ENCODE measurements at regions not wholly inside any gene's neighbourhood (a gene's known extent, or its start where the extent isn't known, plus 50 kb on each side); places are given as distances from the start of the nearest gene placed in this dataset.

DNA sequence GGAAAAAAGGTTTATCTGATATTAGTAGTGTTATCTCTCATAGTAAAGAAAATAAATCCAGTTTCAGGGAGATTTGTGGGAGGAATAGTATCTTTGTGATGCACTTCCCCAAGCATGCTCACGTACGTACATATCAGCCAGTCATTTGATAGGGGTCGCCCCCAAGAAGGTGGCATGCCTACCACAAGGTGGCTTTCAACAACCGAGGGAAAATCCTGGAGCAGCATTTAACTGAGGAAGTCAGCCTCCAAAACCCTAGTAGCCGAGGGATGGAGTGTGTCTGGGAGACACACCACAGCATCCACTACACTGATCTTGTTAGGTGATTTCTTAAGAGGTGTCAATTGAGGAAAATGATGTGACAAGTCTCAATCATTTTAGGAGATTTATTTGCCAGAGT, 623.9 kb downstream of the NYAP2 start:
- intact Hi-C loops (cut with DNase I): no loop called here
- DNase-seq: no peak

DNA sequence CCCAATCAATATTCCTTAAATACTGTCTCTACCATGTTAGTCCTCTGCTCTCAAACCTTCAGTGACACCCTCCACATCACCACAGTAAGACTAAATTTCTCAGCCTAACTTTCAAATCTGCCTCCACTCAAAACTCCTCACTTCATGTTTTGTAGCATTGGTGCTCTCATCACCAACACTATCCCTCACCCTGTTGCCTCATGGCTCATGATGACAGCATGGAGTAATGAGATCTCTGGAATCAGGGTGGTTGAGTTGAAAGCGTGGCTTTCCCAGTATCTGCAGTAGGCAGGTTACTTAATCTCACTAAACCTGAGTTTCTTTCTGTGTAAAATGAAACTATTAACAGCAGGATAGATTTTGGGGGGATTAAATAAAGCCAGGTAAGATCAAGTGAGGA, 621.4 kb downstream of the NYAP2 start:
- no peak for DNase-seq

GRCh38 chr2:226020176-226020575, 620.7 kb downstream of the NYAP2 start:
- intact Hi-C loops (cut with DNase I): no loop called here
- no peak for DNase-seq

More for the DNA sequence above, 621.4 kb downstream of the NYAP2 start:
- intact Hi-C loops (cut with DNase I): no loop called here

- DNase-seq: no peak
- intact Hi-C loops (cut with DNase I): no loop called here
Observed at GRCh38 chr2:226018641-226019040, 619.1 kb downstream of the NYAP2 start.

- intact Hi-C loops (cut with DNase I): no loop called here
- DNase-seq: no peak
Observed at GRCh38 chr2:226017537-226017936, 618.0 kb downstream of the NYAP2 start.

DNA sequence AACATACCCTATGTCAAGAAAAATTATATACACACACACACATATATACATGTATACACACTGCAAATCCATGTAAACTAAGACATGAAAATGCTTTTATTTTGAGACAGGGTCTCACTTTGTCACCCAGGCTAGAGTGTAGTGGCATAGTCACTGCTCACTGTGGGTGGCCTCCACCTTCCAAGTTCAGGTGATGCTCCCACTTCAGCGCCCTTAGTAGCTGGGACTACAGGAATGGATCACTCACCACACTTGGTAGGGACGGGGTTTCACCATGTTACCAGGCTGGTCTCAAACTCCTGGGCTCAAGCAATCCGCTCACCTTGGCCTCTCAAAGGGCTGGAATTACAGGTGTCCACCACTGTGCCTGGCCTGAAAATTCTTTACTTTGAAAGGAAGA, 617.6 kb downstream of the NYAP2 start:
- intact Hi-C loops (cut with DNase I): no loop called here
- DNase-seq: no peak

DNA sequence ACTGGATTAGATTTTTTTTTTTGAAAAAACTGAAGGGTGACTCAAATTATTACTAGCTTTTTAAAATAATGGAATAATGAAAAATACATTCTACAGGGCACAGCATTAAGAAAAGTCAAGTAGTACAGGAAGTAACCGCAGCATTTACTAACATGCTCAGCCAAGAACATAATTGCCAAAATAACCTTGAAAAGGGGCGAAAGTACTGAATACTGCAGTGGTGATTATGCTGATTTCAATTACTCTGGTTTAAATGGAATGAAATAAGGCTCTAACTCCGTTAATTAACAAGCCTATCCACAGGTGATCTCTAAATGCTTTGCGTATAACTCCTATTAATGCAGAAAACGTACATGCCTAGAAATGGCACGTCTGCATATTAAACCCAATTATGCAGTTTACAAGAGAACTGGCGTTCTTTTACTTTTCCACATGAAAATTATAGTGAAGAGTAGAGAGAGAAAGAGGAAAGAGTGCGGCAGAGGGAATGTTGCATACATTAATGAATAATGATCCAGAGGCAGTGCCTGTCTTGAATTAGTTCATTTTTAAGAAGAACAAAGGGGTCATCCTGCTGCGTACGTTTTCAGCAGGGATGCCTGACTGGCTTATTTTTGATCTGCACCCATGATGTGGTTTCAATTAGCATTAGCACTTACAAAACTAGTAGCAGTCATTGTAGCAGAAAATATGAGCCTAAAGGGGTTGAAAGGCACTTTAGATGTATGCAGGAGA, 612.4 kb downstream of the NYAP2 start:
- DNase-seq: no peak
- intact Hi-C loops (cut with DNase I): no loop called here

- intact Hi-C loops (cut with DNase I): no loop called here
- no peak for DNase-seq
Observed at GRCh38 chr2:226002438-226002837, 602.9 kb downstream of the NYAP2 start.

DNA sequence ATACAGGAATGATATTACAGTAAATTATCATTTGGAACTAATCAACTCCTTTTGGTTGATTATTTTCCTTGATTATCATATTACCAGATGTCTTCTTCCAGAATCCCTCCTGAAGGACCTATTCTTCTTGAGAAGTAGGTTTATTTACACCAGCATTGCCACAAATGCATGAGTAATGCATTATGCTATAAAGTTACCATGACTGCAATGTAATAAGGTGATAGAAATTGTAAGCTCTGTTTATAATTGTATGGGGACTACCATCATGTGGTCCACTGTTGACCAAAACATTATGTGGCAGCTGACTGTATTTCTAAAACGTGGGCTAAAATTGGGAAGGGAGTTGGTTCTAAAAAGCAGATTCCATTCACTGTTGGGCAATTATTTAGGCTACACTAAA, 602.2 kb downstream of the NYAP2 start:
- DNase-seq: no peak
- intact Hi-C loops (cut with DNase I): no loop called here

DNA sequence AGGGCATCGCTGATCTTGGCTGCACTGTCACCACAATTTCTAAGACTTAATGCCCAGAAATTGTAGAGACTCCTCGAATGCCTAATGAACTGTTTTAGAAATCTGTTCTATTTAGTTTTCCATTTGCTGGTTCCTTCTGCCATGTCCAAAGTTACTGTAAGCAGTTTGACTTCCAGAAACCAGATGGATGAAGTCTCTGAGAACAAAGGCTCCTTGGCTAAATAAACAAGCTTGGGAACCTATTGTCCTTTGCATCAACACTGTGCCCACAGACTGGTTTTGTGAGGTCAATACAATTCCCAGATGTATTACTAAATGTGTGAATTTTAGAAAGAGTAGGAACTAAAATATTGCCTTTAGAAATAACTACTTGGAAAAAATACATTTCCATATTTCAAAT, 600.2 kb downstream of the NYAP2 start:
- DNase-seq: no peak
- intact Hi-C loops (cut with DNase I): no loop called here

DNA sequence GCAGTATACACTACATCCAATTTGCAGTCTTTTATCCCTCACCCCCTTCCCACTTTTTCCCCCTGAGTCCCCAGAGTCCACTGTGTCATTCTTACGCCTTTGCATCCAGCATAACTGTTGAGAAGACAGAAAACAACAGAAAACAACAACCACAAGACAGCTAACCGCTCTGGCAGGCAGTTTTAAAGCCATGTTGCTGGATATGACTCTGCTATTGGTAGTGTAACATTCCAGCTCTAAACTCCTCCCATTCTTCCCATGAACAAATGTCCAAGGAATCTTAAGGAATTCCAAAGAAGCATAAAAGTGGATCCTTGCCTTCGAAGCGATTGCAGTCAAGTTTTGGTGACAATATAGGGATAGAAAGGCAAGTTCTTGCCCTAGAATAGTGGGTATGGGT, 599.1 kb downstream of the NYAP2 start:
- intact Hi-C loops (cut with DNase I): no loop called here
- no peak for DNase-seq

GRCh38 chr2:225998116-225998515, 598.6 kb downstream of the NYAP2 start:
- DNase-seq: no peak
- intact Hi-C loops (cut with DNase I): no loop called here

DNA sequence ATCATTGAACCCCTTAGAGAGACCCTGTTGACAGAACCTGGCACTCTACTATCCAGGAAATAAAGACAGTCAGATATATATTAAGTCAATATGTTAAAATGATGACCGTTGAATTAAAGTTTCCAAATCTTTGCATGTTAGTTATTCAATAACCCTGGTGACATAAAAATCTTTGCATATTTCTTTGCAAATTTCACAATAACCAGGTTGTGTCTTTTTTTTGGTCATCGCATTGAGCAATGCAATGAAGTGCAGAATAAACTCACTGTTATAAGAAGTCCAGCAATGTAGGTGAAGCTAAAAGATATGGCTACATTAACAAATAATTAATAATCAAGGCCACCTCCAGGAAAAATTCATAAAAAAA, 596.9 kb downstream of the NYAP2 start:
- no peak for DNase-seq

GRCh38 chr2:225995796-225996461, 596.4 kb downstream of the NYAP2 start:
- intact Hi-C loops (cut with DNase I): no loop called here
- no peak for DNase-seq

More for the DNA sequence above, 596.9 kb downstream of the NYAP2 start:
- intact Hi-C loops (cut with DNase I): no loop called here

DNA sequence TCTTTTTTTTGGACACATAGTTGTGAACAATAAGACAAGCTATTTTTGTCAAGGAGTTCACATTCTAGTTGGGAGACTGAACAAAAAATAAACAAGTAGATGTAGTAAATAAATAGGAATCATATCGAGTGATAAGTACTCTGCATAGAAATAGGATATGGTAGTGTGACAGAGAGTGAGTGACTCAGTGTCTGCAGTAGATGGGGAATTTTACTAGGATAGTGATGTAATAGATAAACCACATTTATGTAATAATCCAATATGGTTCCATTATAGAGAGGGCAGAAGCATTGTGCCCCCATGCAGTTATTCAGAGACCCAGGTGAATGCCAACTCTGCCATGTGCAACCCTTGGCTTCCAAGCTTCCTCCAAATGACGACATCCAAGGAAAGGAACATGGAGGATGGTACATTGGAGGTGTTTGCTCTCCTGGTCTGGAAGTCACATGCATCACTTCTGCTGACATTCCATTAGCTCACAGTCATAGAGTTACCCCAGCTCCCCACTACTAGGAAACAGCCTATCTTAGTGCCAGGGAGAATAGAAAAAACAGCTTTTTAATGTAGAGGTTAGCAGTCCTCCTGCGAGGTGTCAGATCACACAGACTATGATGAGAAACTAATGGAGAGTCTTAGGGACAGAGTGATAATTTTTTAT, 595.4 kb downstream of the NYAP2 start:
- intact Hi-C loops (cut with DNase I): no loop called here
- no peak for DNase-seq

GRCh38 chr2:225993430-225993829, 593.9 kb downstream of the NYAP2 start:
- no peak for DNase-seq
- intact Hi-C loops (cut with DNase I): no loop called here

- no peak for DNase-seq
- intact Hi-C loops (cut with DNase I): no loop called here
Observed at GRCh38 chr2:225989809-225990208, 590.3 kb downstream of the NYAP2 start.

DNA sequence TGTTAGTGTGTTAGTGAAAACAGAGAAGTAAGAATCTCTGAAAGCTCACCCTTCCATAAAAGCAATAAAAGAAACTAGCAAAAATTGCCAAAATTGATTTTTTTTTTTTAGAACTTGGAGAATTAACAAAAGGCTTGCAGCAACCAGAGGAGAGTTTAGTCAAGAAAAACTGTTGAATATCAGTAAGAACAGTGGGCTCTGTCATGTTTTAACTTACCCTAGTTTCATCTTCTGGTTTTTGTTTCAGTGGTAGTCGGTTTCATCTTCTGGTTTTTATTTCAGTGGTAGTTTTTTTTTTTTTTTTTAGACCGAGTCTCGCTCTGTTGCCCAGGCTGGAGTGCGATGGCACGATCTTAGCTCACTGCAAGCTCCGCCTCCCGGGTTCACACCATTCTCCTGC, 580.9 kb downstream of the NYAP2 start:
- no peak for DNase-seq
- intact Hi-C loops (cut with DNase I): no loop called here

DNA sequence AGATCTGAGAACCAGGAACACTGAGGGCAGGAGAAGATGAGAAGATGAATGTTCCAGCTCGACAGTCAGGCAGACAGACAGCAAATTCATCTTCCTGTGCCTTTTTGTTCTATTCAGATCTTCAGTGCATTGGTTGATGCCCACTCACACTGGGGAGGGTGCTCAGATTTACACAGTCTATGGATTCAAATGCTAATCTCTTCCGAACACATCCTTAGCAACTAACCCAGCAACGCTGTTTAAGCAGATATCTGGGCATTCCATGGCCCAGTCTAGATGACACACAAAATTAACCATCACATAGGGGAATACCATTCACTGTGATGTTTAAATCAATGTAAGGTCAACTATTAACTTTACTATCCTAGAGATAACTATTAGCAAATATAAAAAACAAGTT, 571.9 kb downstream of the NYAP2 start:
- DNase-seq: no peak
- intact Hi-C loops (cut with DNase I): no loop called here

- no peak for DNase-seq
- intact Hi-C loops (cut with DNase I): no loop called here
Observed at GRCh38 chr2:225948903-225949302, 549.4 kb downstream of the NYAP2 start.

- DNase-seq: no peak
- intact Hi-C loops (cut with DNase I): no loop called here
Observed at GRCh38 chr2:225938991-225939390, 539.5 kb downstream of the NYAP2 start.

Measured in head of caudate nucleus (tissue), 42 donors.